HG03442 (cell line): ENCODE measurements at regions not wholly inside any gene's neighbourhood (a gene's known extent, or its start where the extent isn't known, plus 50 kb on each side); places are given as distances from the start of the nearest gene placed in this dataset.
"Not testable (repeated sequence)": the region's sequence is repeated elsewhere in the genome, so short reads cannot be mapped to it uniquely, and the experiment has no call there.

Experiments
- ATAC-seq: cut with Tn5 transposase; IDR thresholded peaks from one replicate; pipeline ENCODE4 v1.9.1; 2021; ENCODE audit warnings: mild to moderate bottlenecking, moderate library complexity; ENCODE audit not compliant: unreplicated experiment

DNA sequence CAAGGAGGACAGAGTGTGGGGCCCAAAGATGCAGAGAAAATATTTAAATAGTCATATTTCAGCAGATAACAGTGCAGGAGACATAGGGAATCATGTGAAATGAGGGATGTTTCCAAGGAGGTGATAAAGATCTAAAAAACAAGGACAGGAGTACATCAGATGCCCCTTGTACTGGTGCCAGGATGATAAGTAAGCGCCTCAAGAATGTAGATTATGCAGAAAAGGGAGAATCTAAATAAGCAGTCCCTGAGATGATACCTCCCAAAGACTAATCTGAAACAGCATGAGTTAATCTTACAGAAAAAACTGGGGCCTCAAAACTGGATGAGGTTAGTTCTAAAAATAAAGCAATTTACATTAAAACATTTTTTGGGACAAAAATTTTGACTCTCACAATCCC is 136.1 kb upstream of the WDFY3 start:
- ATAC-seq, result no peak

DNA sequence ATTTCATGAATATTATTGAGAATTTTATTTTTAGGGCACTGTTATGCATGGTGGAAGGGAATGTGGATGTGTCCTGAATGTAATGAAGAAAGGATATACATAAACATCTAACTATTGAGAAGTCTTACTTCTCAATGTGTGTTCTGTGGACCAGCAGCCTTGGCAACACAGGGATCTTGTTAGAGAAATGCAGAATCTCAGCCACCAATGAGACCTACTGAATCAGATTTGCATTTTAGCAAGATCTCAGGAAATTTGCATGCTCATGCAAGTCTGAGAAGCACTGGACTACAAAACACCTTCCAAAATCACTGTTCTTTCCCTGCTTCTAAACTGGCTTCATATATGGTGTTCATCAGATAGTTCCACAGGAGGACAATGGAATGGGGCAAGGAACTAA is 139.7 kb upstream of the WDFY3 start:
- no peak for ATAC-seq

DNA sequence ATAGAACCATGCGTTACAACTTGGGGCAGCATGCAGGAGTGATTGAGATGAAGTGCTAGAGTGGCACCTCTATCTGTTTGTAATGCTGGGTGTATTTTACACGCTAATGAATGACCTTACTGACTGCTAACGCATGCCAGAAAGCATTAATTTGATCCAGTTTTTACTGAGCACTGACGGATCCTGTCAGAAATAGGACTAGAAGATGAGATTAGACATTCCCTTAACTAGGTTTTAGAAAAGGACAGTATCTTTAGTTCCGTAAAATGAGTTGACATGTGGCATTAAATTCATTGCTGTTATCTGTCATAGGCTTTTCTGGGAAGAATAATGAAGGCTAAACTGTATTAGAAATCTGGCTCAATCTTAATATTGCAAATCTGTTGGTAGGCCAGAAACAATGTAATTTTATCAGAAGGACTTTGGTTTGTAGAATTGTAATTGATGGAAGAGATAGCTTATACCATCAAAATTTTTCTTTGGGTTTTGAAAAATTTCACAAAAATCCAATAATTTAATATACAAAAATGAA is 140.4 kb upstream of the WDFY3 start:
- ATAC-seq, result no peak

DNA sequence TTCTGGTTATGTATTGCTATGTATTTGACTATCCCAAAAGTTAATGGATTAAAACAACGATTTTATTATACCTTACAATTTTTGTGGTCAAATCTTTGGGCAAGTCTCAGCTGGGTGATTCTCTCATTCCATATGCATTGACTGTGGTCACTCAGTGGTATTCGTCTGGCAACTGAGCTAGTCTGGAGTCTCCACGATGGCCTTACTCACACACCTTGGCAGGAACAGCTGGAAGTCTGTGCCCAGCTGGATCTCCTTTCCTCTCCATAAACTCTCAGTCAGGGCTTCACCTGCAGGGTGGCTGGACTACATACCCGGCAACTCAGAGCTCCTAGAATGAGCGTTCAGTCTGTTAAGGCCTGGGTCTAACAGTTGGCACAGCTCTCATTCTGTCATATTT is 141.1 kb upstream of the WDFY3 start:
- ATAC-seq, result no peak

DNA sequence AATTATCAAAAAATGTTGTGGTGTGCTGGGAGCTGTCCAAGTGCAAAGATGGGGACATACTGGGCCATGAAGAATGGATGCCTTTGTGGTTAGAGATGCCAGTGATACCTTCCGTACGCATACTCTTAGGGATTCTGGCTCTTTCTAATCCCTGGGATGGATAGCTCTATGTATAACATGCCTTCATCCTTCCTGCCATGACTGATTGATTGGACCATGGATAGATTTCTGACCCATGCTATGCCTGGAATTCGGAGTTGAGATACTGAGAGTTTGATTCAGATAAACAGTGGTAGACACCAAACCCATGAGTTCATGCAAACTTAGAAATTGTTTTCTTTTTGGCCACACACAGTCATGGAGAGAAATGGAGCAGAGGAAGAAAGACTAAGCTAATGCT is 147.2 kb upstream of the WDFY3 start:
- ATAC-seq, result no peak

DNA sequence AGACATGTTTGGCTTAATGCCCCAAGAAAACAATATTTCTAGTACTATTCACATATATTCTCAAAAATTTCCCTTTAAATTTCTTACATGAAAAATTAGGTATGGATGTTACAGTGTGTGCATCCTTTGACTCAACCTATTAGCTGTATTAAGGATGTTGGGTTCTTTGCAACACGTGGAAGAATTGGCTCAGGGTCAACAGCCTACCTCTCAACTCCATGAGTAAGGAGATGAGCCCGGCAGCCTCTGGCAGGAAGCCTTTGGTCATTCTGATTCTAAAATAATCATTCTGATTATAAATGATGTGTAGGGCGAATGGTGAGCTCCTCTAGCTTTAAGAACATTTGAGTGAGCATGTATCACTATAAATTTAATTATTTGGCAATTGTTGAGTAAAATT is 148.0 kb upstream of the WDFY3 start:
- no peak for ATAC-seq

DNA sequence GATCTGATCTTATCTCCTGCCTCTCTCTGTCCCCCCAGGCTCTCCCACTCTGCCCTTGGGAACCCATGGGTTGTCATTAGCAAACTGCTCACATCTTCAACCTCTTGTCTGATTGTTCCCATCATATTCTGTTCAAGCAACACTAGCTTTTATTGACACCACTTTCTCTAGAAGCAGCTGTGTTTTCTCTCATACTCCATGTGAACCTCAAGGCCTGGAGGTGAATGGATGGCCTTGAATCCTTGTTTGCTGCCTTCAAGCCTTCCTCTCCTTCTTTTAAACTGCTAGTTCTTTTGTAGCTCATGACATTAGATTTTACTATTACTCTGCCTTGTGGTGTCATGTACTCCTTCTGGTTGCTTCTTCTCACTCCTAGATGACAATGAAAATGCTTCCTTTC is 149.5 kb upstream of the WDFY3 start:
- no peak for ATAC-seq

DNA sequence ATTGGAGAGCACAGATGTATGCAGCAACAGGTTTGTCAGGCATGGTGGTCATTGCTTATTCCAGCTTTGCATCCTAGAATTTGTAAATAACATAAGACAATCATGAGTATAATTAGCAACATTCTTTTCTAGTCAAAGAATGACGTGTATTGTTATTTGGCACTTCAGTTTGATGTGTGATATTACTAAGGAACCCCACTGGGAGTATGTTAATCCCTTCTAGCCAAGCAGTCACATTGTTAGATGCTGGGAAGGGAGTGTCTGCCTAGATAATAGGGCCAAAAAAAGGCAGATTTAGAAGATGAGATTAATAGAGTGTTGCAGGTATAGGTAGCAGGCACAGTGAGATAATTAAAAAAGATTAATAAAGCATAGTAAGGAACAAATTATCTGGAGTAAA is 159.2 kb upstream of the WDFY3 start:
- ATAC-seq, result no peak

DNA sequence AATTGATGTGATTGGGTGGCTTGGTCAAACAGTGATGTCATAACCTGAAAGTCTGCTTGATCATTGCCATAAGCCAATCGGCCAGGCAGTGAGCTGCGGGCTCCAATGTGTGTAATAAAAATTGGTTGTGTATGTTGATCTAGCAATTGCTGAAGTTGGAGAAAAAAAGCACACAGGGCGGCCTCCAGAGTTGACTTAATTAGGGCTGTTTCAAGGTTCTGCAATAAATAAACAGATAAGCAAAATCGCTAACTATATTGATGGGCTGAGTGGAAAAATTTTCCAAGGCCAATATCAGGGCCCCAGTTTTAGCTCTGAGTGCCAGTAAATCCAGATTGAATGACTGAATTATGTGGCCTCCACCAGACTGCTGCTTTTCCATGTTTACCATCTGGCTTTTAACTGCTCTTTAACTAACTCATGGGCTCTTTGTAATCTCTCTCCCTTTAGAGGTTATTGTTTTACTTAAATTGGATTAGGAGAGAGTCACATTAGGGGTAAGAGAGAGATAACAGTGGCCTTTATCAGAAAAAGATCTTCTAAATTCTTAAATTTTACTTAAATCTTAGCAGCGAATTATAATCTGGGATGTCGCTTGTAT is 160.6 kb upstream of the WDFY3 start:
- no peak for ATAC-seq

DNA sequence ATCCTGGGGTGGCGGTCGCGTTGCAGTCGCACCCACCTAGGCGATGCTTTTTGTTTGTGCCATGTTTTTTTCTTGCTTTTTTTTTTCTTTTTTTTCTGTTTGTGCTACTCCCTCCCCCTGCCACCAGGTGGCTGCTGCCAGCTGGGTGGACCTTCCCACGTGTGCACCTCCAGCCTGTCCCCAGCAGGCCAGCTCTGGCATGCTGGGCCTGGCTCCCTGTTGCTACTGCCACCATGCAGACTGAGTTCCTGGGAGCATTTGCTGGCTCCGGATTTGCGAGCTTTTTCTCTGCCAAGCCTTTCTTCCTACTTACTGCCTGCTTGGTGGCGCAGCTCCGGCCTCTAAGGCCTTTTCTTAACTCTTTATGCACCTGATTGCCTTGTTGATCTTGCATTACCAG is 161.2 kb upstream of the WDFY3 start:
- ATAC-seq, result peak; percentile 94

DNA sequence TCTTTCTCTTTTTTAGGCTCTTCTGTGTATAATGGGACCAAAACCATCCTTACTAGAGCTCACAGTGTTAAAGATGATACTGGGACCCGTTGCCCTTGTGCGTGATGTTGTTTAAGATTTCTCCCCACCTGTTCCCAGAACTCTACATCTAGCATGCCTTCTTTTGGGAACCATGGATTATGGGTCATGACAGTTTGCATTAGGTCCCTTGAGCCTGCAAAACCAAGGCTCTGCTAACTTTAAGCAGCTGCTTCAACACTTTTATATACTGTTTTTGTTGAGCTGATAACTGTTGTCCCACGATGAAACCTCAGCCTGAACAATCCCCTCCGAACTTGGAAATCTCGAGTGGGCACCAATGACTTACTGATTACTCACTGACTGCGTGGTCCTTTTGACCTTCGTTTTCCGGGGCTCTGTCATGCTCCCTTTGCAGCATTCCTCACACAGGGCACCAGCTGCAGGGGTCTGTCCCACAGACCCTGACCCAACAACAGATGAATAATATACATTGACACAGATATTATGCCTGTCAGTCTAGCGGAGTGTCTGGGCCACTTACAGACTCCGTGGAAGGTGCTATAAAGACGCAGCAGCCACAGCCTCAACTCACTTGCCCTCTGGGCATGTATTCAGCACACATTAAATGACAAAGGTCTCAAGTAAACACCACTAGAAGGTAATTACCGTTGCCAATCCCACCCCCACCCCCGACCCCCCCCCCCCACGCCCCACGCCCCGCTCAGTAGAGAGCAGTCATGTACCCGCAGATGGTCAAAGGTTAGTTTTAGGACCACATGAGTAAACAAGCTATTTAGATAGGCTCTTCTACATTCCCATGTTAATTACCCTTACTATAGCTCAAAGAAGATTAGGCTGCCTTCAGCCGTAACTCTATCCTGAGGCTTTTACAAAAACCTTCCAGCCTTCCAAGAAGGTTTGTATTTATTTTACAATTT is 162.0 kb upstream of the WDFY3 start:
- no peak for ATAC-seq

DNA sequence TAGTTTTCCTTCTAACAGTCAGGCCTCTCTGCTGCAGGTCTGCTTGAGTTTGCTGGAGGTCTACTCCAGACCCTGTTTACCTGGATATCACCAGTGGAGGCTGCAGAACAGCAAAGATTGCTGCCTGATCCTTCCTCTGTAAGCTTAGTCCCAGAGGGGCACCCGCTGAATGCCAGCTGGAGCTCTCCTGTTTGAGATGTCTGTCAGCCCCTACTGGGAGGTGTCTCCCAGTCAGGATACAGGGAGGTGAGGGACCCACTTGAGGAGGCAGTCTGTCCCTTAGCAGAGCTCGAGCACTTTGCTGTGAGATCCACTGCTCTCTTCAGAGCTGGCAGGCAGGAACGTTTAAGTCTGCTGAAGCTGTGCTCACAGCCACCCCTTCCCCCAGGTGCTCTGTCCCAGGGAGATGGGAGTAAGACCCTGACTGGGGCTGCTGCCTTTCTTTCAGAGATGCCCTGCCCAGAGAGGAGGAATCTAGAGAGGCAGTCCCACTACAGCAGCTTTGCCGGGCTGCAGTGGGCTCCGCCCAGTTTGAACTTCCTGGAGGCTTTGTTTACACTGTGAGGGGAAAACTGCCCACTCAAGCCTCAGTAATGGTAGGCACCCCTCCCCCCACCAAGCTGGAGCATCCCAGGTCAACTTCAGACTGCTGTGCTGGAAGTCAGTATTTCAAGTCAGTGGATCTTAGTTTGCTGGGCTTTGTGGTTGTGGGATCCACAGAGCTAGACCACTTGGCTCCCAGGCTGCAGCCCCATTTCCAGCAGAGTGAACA is 163.1 kb upstream of the WDFY3 start:
- ATAC-seq, result not testable (repeated sequence)

DNA sequence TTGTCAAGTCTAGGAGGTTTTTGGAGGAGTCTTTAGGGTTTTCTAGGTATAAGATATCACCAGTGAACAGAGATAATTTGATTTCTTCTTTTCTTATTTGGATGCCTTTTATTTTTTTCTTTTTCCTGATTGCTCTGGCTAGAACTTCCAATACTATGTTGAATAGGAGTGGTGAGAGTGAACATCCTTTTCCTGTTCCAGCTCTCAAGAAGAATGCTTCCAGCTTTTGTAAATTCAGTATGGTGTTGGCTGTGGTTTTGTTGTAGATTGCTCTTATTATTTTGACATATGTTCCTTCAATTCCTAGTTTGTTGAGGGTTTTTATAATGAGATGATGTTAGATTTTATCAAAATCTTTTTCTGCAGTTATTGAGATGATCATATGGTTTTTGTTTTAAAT is 165.6 kb upstream of the WDFY3 start:
- ATAC-seq, result no peak

DNA sequence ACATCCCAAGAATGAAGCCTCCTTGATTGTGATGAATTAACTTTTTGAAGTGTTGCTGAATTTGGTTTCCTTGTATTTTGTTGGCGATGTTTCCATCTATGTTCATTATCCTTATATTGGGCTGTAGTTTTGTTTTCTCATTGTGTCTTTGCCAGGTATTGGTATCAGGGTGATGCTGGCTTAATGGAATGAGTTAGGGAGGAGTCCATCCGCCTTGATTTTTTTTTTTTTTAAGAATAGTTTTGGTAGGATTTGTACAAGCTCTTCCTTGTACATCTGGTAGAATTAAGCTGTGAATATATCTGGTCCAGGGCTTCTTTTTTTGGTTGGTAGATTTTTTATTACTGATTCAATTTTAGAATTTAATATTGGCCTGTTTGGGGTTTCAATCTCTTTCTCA is 166.1 kb upstream of the WDFY3 start:
- no peak for ATAC-seq

DNA sequence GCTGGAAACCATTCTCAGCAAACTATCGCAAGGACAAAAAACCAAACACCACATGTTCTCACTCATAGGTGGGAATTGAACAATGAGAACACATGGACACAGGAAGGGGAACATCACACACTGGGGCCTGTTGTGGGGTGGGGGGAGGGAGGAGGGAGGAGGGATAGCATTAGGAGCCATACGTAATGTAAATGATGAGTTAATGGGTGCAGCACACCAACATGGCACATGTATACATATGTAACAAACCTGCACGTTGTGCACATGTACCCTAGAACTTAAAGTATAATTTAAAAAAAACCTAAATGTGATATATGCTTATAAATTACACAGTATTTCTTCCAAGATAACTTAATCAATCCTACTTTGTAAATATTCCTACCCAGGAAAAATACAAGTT is 173.3 kb upstream of the WDFY3 start:
- not testable (repeated sequence) for ATAC-seq

DNA sequence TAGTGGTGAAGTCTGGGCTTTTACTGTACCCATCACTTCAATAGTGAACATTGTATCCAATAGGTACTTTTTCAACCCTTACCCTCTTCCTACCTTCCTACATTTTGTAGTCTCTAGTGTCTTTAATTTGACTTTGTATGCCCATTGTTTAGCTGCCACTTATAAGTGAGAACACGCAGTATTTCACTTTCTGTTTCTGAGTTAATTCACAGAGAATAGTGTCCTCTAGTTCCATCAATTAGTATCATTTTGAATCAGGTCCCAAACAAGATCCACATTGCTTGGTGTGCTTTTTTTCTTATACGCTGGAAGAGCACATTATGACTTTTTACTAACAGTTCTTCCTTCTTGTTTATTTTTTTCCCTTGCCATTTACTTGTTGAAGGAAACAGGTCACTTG is 176.0 kb upstream of the WDFY3 start:
- ATAC-seq, result no peak

DNA sequence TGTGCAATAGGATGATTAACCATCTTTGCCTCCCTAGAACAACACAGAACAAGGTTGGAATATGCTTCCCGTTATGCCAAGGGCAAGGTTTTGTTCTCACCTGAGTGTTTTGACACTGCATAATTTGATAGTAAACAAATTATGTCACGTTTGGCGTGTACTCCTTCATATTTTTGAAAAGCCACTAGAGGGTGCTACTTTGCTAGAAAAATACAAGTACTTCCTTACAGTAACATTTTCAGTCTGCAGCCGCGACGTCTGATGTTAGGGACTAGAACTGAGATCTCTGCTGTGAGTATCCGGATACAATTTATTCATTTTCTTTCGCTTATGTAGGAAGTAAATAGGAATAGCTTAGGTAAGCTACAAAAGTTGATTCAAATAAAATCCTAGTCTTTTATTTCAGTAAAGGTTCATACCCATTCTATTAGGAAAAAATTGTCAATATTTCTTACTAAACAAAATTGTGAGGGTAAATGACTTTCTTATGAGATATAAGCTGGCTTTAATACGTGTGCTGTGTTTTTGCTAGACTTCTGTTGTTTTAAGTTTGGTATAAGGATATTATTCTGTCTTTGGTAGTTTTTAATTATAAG is 181.1 kb upstream of the WDFY3 start:
- ATAC-seq, result peak; percentile 92

DNA sequence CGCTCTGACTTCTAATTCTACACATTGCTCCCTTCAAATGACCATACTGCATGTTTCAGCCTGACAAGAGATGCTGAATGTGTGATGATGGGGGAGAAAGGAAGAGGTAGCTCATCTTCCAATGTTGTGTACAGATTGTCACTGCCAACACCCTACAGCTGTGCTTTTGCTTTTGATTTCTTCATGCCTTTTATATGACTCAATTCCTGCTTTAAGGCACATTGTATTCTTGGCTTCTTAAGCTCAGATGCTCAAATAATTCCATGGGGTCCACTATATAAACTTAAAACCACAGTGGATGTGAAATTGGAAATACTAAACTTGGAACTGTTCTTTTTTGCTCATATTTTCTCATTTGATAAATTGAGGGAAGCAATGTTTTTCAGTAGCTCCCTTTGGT is 183.2 kb upstream of the WDFY3 start:
- ATAC-seq, result no peak

DNA sequence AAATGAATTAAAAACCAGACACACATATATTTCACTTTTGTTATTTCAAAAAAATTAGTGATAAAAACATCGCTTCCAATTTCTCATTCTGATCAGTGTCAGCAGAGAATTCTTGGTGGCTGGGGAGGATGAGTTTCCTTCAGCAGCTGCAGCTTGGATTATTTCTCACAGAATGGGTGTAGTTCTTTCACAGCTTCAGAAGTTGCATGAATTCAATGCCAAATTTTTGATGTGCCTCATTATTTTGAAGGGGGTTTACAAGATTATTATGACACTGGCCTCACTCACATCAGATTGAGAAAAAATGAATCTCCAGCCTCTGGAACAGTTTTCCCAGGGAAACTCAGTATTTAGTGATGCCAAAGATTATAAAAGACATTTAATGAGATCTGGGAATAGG is 184.9 kb upstream of the WDFY3 start:
- ATAC-seq, result no peak

DNA sequence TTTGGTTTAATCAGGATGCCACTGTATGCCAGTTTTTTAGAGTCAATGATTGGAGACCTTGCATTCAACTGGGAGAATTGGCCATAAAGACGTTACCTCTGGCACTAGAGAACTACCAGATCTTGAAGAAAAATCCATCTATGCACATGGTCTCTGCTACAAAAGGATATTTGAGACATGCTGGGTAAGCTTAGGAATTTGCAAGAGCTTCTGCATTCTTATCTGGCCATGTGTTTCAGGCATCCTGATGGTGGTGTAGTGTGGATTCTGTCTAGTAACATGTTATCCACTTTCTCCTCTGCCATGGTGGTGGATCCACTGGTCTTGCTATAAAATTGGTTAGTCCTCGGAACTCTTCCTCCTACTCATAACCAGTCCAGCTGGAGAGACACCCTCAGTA is 185.3 kb upstream of the WDFY3 start:
- ATAC-seq, result no peak

DNA sequence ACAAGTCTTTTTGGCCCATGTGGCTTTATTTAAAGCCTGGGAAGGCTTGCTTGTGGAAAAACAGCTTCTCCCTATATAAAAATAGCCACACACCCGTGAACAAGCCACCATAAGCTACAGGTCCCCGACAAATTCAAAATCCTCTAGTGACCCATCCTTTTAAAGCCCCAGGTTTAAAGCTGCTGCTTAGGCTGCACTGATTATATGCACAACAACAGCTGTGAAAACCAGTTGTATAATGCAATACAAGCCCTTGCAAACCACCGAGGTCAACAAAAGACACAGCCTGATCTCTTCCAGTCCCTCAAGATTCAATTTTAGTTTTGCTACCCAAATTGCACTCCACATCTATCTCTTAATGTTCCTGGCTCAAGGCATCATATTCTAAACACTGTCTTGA is 186.0 kb upstream of the WDFY3 start:
- no peak for ATAC-seq
